HepG2 (cell line): ENCODE measurements at regions not wholly inside any gene's neighbourhood (a gene's known extent, or its start where the extent isn't known, plus 50 kb on each side); places are given as distances from the start of the nearest gene placed in this dataset.

Source experiments
- ATAC-seq: fragments of 200-7000 bp; cut with Tn5 transposase; 3 replicates; pipeline ENCODE4 v1.9.1; 2020; ENCODE audit warnings: mild to moderate bottlenecking, moderate library complexity
- BruUV-seq: library from RNA; stranded (reverse); fragments of 400-500 nt; replicated peaks from 2 replicates; lab custom pipeline; 2021; lab: Mats Ljungman, UMichigan
- CTCF ChIA-PET: fragments of 300-600 bp; formaldehyde crosslinking; extraction: SDS; loops from one replicate; lab custom pipeline; 2021; ENCODE audit warnings: low total read pairs, inconsistent platforms, low intra/inter-chr PET ratio; lab: Yijun Ruan, JAX
- POLR2A ChIA-PET: fragments of 350-600 bp; sonication (Branson Sonifier 250); formaldehyde crosslinking; loops from one replicate; lab custom pipeline; 2020; ENCODE audit warnings: antibody characterized with exemption, inconsistent platforms; lab: Yijun Ruan, JAX
- DNase-seq: peaks from one replicate; pipeline ENCODE4 v3.0.0-alpha.2; 2015; ENCODE audit warnings: low spot score
- FAIRE-seq: peaks from 3 replicates; lab custom pipeline; 2011; peaks lifted over from hg19 to GRCh38; lab: Jason Lieb, UNC
- H2AFZ ChIP-seq: one replicate; pipeline ENCODE4 v1.6.1; 2011; ENCODE audit warnings: low read length, inconsistent platforms
- H3K27ac ChIP-seq: fragments of 300-600 bp; 3 replicates; pipeline ENCODE4 v1.8.0; 2011; ENCODE audit warnings: mixed run types, mild to moderate bottlenecking, mixed read lengths, low read length, inconsistent platforms; ENCODE audit not compliant: insufficient read depth; ENCODE audit errors: extremely low read length
- H3K27me3 ChIP-seq, 2 experiments: fragments of 200-600 bp in 1 of 2; 2 replicates in 1 of 2; 3 replicates in 1 of 2; pipeline versions ENCODE4 v1.6.0 to v1.8.0; 2011; ENCODE audit warnings: low read length in 2 of 2, mild to moderate bottlenecking in 2 of 2, moderate library complexity in 2 of 2, inconsistent platforms in 1 of 2; ENCODE audit not compliant: insufficient read depth in 2 of 2, control insufficient read depth in 1 of 2
- H3K36me3 ChIP-seq, 2 experiments: fragments of 200-600 bp in 1 of 2; replicated peaks in 1 of 2; 2 replicates in 1 of 2; 3 replicates in 1 of 2; pipeline versions ENCODE4 v1.5.1 to v1.8.0; 2011; ENCODE audit warnings: low read length in 2 of 2, inconsistent platforms in 1 of 2; ENCODE audit not compliant: insufficient read depth in 2 of 2, control insufficient read depth in 1 of 2
- H3K4me1 ChIP-seq: 2 replicates; pipeline ENCODE4 v1.5.1; 2012; ENCODE audit warnings: low read length, inconsistent platforms; ENCODE audit not compliant: insufficient read depth
- H3K4me2 ChIP-seq: 2 replicates; pipeline ENCODE4 v1.6.0; 2011; ENCODE audit warnings: low read depth, low read length, inconsistent platforms
- H3K4me3 ChIP-seq, 3 experiments: fragments of 200-600 bp in 1 of 3; sonication (generic), shearing (Covaris generic) in 1 of 3; replicated peaks in 1 of 3; 2 replicates each; pipeline ENCODE4 v1.5.1; 2011 to 2016; ENCODE audit warnings: low read length in 3 of 3, inconsistent platforms in 2 of 3, low read depth in 2 of 3, mild to moderate bottlenecking in 2 of 3, control low read depth in 1 of 3, mixed read lengths in 1 of 3; ENCODE audit not compliant: insufficient read depth in 1 of 3
- H3K79me2 ChIP-seq: one replicate; pipeline ENCODE4 v1.6.1; 2011; ENCODE audit warnings: low read length, inconsistent platforms; ENCODE audit not compliant: insufficient read depth
- H3K9ac ChIP-seq: 2 replicates; pipeline ENCODE4 v1.6.0; 2011; ENCODE audit warnings: mild to moderate bottlenecking, low read depth, low read length, inconsistent platforms; ENCODE audit not compliant: insufficient read depth
- H3K9me3 ChIP-seq: 2 replicates; pipeline ENCODE4 v1.5.1; 2012; ENCODE audit warnings: mild to moderate bottlenecking, low read length
- H4K20me1 ChIP-seq: 2 replicates; pipeline ENCODE4 v1.6.0; 2011; ENCODE audit warnings: inconsistent platforms, mild to moderate bottlenecking, low read length, moderate library complexity; ENCODE audit not compliant: insufficient read depth
- FOXK1 ChIP-seq: sonication (generic); formaldehyde crosslinking; IDR thresholded peaks from 2 replicates; pipeline ENCODE4 v1.4.0; 2020; ENCODE audit warnings: low read depth, missing genetic modification reagents, borderline replicate concordance
- HES4 ChIP-seq: sonication (generic); formaldehyde crosslinking; IDR thresholded peaks from 2 replicates; pipeline ENCODE4 v1.9.0; 2021; ENCODE audit warnings: mild to moderate bottlenecking, missing genetic modification reagents, borderline replicate concordance
- NAIF1 ChIP-seq: sonication (generic); formaldehyde crosslinking; IDR thresholded peaks from 2 replicates; pipeline ENCODE4 v1.5.0; 2020; ENCODE audit warnings: mild to moderate bottlenecking, missing genetic modification reagents, borderline replicate concordance
- RBM22 ChIP-seq: fragments of 200-400 bp; formaldehyde crosslinking; optimal IDR thresholded peaks from 2 replicates; pipeline ENCODE3; 2017; ENCODE audit warnings: mild to moderate bottlenecking, low read length, moderate library complexity
- SIX1 ChIP-seq: sonication (generic); formaldehyde crosslinking; IDR thresholded peaks from 2 replicates; pipeline ENCODE4 v1.4.0; 2020; ENCODE audit warnings: missing genetic modification reagents, borderline replicate concordance
- SRF ChIP-seq: IDR thresholded peaks from 2 replicates; pipeline ENCODE4 v1.6.1; 2011; ENCODE audit warnings: mild to moderate bottlenecking, low read depth, low read length, moderate library complexity
- XRCC5 ChIP-seq: fragments of 200-400 bp; formaldehyde crosslinking; optimal IDR thresholded peaks from 2 replicates; pipeline ENCODE3; 2017; ENCODE audit warnings: mild to moderate bottlenecking, low read length
- ZEB1 ChIP-seq: IDR thresholded peaks from 2 replicates; pipeline ENCODE4 v1.6.1; 2012; ENCODE audit warnings: mild to moderate bottlenecking, low read depth, inconsistent platforms; ENCODE audit not compliant: insufficient replicate concordance
- ZFP36L1 ChIP-seq: sonication (generic); formaldehyde crosslinking; IDR thresholded peaks from 2 replicates; pipeline ENCODE4 v1.8.0; 2022; ENCODE audit warnings: mild to moderate bottlenecking, missing genetic modification reagents, moderate library complexity
- ZNF274 ChIP-seq: sonication (generic); formaldehyde crosslinking; IDR thresholded peaks from 2 replicates; pipeline ENCODE4 v1.5.1; 2020; ENCODE audit warnings: mild to moderate bottlenecking, missing genetic modification reagents
- ZNF614 ChIP-seq: IDR thresholded peaks from 2 replicates; pipeline ENCODE4 v1.6.1; 2018; ENCODE audit warnings: missing biosample characterization, missing genetic modification reagents, inconsistent platforms, borderline replicate concordance
- ZNF788 ChIP-seq: sonication (generic); formaldehyde crosslinking; IDR thresholded peaks from 2 replicates; pipeline ENCODE4 v1.5.0; 2020; ENCODE audit warnings: mild to moderate bottlenecking, missing genetic modification reagents, borderline replicate concordance
- WGBS: methylation state at CpG from one replicate; pipeline ENCODE4 v1.1.6; 2017; ENCODE audit warnings: low lambda C conversion rate; 5-methylcytosine and 5-hydroxymethylcytosine counted together
- in situ Hi-C: cut with HindIII; loops from 2 replicates; pipeline ENCODE4 v1.10.0; 2017; ENCODE audit warnings: low pct_unique_long_range_greater_than_20kb; ENCODE audit not compliant: extremely low pct_ligation_motif_present
- intact Hi-C: fragments of 100-400 bp; cut with micrococcal nuclease; formaldehyde crosslinking; loops from one replicate; pipeline ENCODE4 v1.10.0; 2022; ENCODE audit not compliant: unreplicated experiment
- TF ChIP-seq, protein P1 (sequence below): sonication (generic); formaldehyde crosslinking; IDR thresholded peaks from 2 replicates; pipeline ENCODE4 v1.4.0; 2020; ENCODE audit warnings: missing genetic modification reagents
- TF ChIP-seq, protein P2 (sequence below): sonication (generic); formaldehyde crosslinking; IDR thresholded peaks from 2 replicates; pipeline ENCODE4 v1.5.0; 2020; ENCODE audit warnings: mild to moderate bottlenecking, missing genetic modification reagents, borderline replicate concordance
- TF ChIP-seq, protein P3 (sequence below): sonication (generic); formaldehyde crosslinking; IDR thresholded peaks from 2 replicates; pipeline ENCODE4 v1.5.0; 2020; ENCODE audit warnings: mild to moderate bottlenecking, missing genetic modification reagents

DNA sequence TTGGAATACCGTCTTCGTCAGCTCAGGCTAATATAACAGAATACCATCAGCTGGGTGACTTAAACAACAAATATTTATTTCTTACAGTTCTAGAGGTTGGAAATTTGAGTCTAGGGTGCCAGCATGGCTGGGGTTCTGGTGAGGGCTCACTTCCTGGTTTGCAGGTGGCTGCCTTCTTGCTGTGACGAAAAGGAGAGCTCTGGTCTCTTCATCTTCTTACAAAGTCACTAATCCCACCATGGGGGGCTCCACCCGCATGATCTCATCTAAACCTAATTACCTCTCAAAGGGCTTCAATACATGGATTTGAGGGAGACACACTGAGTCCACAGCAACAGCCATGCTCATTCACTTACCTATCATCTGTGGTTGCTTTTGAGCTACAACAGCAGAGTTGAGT is 78.3 kb downstream of the PSMG1 start:
- DNase-seq (no peak), FAIRE-seq (no peak), ATAC-seq (no peak)
- Histone ChIP-seq H2AFZ (no peak overlapping the region), H3K4me1 (peaks cover 51% of the 10 kb centered on the region), H3K9ac (peak overlapping the region; percentile 19; the same call in 1 of the 2 replicates), H4K20me1 (no peaks in the 10 kb centered on the region), H3K9me3 (peaks cover 3% of the 10 kb centered on the region; the same call in 1 of the 2 replicates), H3K79me2 (no peaks in the 10 kb centered on the region), H3K36me3 (no peaks in the 10 kb centered on the region), H3K4me2 (no peak overlapping the region), H3K4me3 (no peak overlapping the region), H3K27me3 (no peaks in the 10 kb centered on the region), H3K27ac (peak overlapping the region; percentile 60)
- WGBS = 96% methylated on average over 4 of the region's 4 CpGs
- TSS peak; percentile 89 for BruUV-seq
- intact Hi-C loops = no loop called here
- ChIA-PET CTCF (no interaction called here), POLR2A (no interaction called here)
- in situ Hi-C loops = no loop called here
- TF ChIP-seq HES4 (no peak), NAIF1 (no peak), FOXK1 (no peak), ZFP36L1 (CRISPR knock-in tag) (no peak), XRCC5 (no peak), ZNF274 (CRISPR knock-in tag) (no peak), ZNF788 (no peak), ZEB1 (no peak), RBM22 (no peak), SRF (no peak), SIX1 (CRISPR knock-in tag) (no peak), ZNF614 (CRISPR knock-in tag) (no peak)
- TF ChIP-seq, protein P1, sequence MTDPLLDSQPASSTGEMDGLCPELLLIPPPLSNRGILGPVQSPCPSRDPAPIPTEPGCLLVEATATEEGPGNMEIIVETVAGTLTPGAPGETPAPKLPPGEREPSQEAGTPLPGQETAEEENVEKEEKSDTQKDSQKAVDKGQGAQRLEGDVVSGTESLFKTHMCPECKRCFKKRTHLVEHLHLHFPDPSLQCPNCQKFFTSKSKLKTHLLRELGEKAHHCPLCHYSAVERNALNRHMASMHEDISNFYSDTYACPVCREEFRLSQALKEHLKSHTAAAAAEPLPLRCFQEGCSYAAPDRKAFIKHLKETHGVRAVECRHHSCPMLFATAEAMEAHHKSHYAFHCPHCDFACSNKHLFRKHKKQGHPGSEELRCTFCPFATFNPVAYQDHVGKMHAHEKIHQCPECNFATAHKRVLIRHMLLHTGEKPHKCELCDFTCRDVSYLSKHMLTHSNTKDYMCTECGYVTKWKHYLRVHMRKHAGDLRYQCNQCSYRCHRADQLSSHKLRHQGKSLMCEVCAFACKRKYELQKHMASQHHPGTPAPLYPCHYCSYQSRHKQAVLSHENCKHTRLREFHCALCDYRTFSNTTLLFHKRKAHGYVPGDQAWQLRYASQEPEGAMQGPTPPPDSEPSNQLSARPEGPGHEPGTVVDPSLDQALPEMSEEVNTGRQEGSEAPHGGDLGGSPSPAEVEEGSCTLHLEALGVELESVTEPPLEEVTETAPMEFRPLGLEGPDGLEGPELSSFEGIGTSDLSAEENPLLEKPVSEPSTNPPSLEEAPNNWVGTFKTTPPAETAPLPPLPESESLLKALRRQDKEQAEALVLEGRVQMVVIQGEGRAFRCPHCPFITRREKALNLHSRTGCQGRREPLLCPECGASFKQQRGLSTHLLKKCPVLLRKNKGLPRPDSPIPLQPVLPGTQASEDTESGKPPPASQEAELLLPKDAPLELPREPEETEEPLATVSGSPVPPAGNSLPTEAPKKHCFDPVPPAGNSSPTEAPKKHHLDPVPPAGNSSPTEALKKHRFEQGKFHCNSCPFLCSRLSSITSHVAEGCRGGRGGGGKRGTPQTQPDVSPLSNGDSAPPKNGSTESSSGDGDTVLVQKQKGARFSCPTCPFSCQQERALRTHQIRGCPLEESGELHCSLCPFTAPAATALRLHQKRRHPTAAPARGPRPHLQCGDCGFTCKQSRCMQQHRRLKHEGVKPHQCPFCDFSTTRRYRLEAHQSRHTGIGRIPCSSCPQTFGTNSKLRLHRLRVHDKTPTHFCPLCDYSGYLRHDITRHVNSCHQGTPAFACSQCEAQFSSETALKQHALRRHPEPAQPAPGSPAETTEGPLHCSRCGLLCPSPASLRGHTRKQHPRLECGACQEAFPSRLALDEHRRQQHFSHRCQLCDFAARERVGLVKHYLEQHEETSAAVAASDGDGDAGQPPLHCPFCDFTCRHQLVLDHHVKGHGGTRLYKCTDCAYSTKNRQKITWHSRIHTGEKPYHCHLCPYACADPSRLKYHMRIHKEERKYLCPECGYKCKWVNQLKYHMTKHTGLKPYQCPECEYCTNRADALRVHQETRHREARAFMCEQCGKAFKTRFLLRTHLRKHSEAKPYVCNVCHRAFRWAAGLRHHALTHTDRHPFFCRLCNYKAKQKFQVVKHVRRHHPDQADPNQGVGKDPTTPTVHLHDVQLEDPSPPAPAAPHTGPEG (CRISPR knock-in tag) = no peak
- TF ChIP-seq, protein P2, sequence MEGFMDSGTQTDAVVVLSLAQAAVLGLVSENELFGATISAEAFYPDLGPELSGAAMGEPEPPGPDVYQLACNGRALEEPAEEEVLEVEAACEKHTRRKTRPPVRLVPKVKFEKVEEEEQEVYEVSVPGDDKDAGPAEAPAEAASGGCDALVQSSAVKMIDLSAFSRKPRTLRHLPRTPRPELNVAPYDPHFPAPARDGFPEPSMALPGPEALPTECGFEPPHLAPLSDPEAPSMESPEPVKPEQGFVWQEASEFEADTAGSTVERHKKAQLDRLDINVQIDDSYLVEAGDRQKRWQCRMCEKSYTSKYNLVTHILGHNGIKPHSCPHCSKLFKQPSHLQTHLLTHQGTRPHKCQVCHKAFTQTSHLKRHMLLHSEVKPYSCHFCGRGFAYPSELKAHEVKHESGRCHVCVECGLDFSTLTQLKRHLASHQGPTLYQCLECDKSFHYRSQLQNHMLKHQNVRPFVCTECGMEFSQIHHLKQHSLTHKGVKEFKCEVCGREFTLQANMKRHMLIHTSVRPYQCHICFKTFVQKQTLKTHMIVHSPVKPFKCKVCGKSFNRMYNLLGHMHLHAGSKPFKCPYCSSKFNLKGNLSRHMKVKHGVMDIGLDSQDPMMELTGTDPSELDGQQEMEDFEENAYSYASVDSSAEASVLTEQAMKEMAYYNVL (CRISPR knock-in tag) = no peak
- TF ChIP-seq, protein P3, sequence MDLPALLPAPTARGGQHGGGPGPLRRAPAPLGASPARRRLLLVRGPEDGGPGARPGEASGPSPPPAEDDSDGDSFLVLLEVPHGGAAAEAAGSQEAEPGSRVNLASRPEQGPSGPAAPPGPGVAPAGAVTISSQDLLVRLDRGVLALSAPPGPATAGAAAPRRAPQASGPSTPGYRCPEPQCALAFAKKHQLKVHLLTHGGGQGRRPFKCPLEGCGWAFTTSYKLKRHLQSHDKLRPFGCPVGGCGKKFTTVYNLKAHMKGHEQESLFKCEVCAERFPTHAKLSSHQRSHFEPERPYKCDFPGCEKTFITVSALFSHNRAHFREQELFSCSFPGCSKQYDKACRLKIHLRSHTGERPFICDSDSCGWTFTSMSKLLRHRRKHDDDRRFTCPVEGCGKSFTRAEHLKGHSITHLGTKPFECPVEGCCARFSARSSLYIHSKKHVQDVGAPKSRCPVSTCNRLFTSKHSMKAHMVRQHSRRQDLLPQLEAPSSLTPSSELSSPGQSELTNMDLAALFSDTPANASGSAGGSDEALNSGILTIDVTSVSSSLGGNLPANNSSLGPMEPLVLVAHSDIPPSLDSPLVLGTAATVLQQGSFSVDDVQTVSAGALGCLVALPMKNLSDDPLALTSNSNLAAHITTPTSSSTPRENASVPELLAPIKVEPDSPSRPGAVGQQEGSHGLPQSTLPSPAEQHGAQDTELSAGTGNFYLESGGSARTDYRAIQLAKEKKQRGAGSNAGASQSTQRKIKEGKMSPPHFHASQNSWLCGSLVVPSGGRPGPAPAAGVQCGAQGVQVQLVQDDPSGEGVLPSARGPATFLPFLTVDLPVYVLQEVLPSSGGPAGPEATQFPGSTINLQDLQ (CRISPR knock-in tag) = no peak
